ENCODE measurements at regions not wholly inside any gene's neighbourhood (a gene's known extent, or its start where the extent isn't known, plus 50 kb on each side); places are given as distances from the start of the nearest gene placed in this dataset.

DNA sequence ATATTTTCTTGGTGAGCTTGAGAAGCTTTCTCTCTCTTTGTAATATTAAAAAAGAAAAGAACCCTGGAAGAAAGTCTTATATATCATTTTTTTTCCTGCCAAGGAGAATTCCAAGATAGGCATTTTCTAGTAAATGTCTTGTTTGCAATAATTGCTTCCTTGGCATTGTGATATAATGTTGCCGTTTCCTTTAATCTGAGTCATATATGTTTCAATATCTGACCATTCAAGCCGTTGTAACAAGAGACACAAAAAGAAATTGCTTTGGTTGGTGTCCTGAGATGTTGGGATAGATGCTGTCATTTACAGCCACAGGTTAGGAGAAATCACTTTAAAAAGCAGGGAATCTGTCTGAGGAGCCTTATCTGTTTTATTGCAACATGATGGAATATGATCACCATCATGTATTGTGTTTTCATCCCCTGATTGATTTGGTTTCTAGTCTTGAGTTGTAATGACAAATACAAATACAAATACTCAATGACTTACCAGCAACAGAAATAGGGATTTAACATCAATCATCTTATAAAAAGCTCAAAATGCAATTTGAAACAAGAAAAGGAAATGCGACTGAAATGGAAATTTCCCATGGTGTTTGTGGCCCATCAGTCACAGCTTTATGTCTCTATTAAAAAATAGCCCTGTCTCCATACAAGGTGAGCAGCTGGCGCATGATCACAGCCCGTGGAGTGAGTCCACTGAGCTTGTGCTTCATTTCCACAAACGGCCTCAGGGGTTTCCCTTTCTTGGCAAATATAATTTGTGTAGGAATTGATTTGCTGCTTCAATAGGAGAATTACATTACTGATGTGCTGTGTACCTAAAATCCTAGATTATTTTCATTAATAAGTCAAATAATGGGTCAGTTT, 250.1 kb upstream of the TRPC7 start:
- H3K9me3 ChIP-seq (ENCODE audit: control insufficient read depth, insufficient read depth, low read length) = no peaks in the 10 kb centered on the region
- peaks cover 48% of the 10 kb centered on the region for H3K4me1 ChIP-seq (ENCODE audit: control insufficient read depth, low read length)
- no peaks in the 10 kb centered on the region for H3K27me3 ChIP-seq (ENCODE audit: control insufficient read depth, low read length)
- H3K79me2 ChIP-seq (ENCODE audit: control insufficient read depth, low read length) = no peaks in the 10 kb centered on the region
- no peaks in the 10 kb centered on the region for H3K36me3 ChIP-seq (ENCODE audit: control insufficient read depth, low read length)
- no peak overlapping the region for H3K4me3 ChIP-seq (ENCODE audit: low read length)
- no peak for TF ChIP-seq EZH2phosphoT487 (IDR thresholded peaks at IDR 0.05; ENCODE audit: borderline replicate concordance, low read length)
- TF ChIP-seq, protein P1, sequence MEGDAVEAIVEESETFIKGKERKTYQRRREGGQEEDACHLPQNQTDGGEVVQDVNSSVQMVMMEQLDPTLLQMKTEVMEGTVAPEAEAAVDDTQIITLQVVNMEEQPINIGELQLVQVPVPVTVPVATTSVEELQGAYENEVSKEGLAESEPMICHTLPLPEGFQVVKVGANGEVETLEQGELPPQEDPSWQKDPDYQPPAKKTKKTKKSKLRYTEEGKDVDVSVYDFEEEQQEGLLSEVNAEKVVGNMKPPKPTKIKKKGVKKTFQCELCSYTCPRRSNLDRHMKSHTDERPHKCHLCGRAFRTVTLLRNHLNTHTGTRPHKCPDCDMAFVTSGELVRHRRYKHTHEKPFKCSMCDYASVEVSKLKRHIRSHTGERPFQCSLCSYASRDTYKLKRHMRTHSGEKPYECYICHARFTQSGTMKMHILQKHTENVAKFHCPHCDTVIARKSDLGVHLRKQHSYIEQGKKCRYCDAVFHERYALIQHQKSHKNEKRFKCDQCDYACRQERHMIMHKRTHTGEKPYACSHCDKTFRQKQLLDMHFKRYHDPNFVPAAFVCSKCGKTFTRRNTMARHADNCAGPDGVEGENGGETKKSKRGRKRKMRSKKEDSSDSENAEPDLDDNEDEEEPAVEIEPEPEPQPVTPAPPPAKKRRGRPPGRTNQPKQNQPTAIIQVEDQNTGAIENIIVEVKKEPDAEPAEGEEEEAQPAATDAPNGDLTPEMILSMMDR (IDR thresholded peaks at IDR 0.05; ENCODE audit: low read depth, low read length, poor library complexity, severe bottlenecking) = no peak
- H3K9me2 ChIP-seq (replicated peaks; ENCODE audit: control insufficient read depth, low read length) = no peaks in the 10 kb centered on the region
- no peak overlapping the region for H3K4me2 ChIP-seq (ENCODE audit: low read length)
- no peaks in the 10 kb centered on the region for H3F3A ChIP-seq (ENCODE audit: control insufficient read depth, insufficient read depth)
- no peaks in the 10 kb centered on the region for H4K20me1 ChIP-seq (ENCODE audit: control insufficient read depth, insufficient read depth, low read depth, low read length)
- H3K27ac ChIP-seq (ENCODE audit: low read depth, low read length) = no peak overlapping the region

DNA sequence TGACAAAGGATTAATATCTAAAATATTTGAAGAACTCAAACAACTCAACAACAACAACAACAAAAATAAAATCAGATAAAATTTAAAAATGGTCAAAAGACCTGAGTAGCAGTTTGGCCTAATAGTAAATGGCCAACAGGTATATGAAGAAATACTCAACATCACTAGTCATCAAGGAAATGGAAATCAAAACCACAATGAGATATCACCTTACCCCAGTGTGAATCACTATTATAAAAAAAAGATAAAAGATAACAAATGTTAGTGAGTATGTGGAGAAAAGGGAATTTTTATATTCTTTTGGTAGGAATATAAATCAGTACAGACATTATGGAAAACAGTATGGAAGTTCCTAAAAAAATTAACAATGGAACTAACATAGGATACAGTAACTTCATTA, 247.9 kb upstream of the TRPC7 start:
- Histone ChIP-seq H3K4me3 (ENCODE audit: low read length) (no peak overlapping the region), H3K27ac (ENCODE audit: low read depth, low read length) (no peak overlapping the region), H3K9me2 (replicated peaks; ENCODE audit: control insufficient read depth, low read length) (no peaks in the 10 kb centered on the region), H4K20me1 (ENCODE audit: control insufficient read depth, insufficient read depth, low read depth, low read length) (no peaks in the 10 kb centered on the region), H3K36me3 (ENCODE audit: control insufficient read depth, low read length) (no peaks in the 10 kb centered on the region), H3K27me3 (ENCODE audit: control insufficient read depth, low read length) (no peaks in the 10 kb centered on the region), H3K9me3 (ENCODE audit: control insufficient read depth, insufficient read depth, low read length) (no peaks in the 10 kb centered on the region), H3F3A (ENCODE audit: control insufficient read depth, insufficient read depth) (no peaks in the 10 kb centered on the region), H3K4me2 (ENCODE audit: low read length) (no peak overlapping the region), H3K4me1 (ENCODE audit: control insufficient read depth, low read length) (peaks cover 33% of the 10 kb centered on the region), H3K79me2 (ENCODE audit: control insufficient read depth, low read length) (no peaks in the 10 kb centered on the region)
- TF ChIP-seq EZH2phosphoT487 (IDR thresholded peaks at IDR 0.05; ENCODE audit: borderline replicate concordance, low read length) = no peak
- TF ChIP-seq, protein P1 (IDR thresholded peaks at IDR 0.05; ENCODE audit: low read depth, low read length, poor library complexity, severe bottlenecking) = no peak

DNA sequence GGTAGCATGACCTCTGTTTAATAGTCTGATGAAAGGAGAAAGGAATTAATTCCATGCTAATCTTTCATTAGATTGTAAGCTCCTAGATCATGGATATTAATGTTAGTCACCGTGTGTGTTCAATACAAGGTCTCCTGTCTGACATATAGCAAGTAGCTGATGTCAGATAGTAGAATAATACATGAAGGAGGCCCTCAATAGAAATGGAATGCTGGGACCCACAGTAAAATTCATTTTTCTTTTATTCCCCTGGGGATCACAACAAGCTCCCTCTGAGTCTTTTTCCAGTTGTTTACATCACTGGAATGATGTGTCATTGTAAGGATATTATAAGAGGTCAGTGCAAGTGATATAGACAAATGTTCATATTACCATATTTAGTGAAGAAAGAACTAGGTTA, 240.3 kb upstream of the TRPC7 start:
- Histone ChIP-seq H3K36me3 (ENCODE audit: control insufficient read depth, low read length) (no peaks in the 10 kb centered on the region), H3K4me2 (ENCODE audit: low read length) (no peak overlapping the region), H3K79me2 (ENCODE audit: control insufficient read depth, low read length) (no peaks in the 10 kb centered on the region), H3K9me3 (ENCODE audit: control insufficient read depth, insufficient read depth, low read length) (peaks cover 20% of the 10 kb centered on the region), H3K27ac (ENCODE audit: low read depth, low read length) (no peak overlapping the region), H3K4me1 (ENCODE audit: control insufficient read depth, low read length) (no peaks in the 10 kb centered on the region), H3K4me3 (ENCODE audit: low read length) (no peak overlapping the region), H3K27me3 (ENCODE audit: control insufficient read depth, low read length) (no peaks in the 10 kb centered on the region), H3K9me2 (replicated peaks; ENCODE audit: control insufficient read depth, low read length) (no peaks in the 10 kb centered on the region), H3F3A (ENCODE audit: control insufficient read depth, insufficient read depth) (no peaks in the 10 kb centered on the region), H4K20me1 (ENCODE audit: control insufficient read depth, insufficient read depth, low read depth, low read length) (no peaks in the 10 kb centered on the region)
- TF ChIP-seq, protein P1 (IDR thresholded peaks at IDR 0.05; ENCODE audit: low read depth, low read length, poor library complexity, severe bottlenecking) = no peak
- TF ChIP-seq EZH2phosphoT487 (IDR thresholded peaks at IDR 0.05; ENCODE audit: borderline replicate concordance, low read length) = no peak

Measured in DOHH2 (cell line).